ENCODE measurements at regions not wholly inside any gene's neighbourhood (a gene's known extent, or its start where the extent isn't known, plus 50 kb on each side); places are given as distances from the start of the nearest gene placed in this dataset.

GRCh38 chr7:67496589-67496988, 500.0 kb downstream of the TYW1 start:
- no peaks in the 10 kb centered on the region for H3K23me2 ChIP-seq (ENCODE audit: low read depth, low read length)
- H3K56ac ChIP-seq (replicated peaks; ENCODE audit: insufficient read length, low read depth, low read length) = no peak overlapping the region
- no peak overlapping the region for H3K4me3 ChIP-seq (ENCODE audit: extremely low read depth in 1 of 4, insufficient read depth in 2 of 4, low read depth in 3 of 4, low read length in 4 of 4)
- no peak overlapping the region for H4K5ac ChIP-seq (ENCODE audit: insufficient read length, low read depth, low read length)
- ChIA-PET POLR2A (ENCODE audit: partially characterized antibody) (no interaction called here), CTCF (ENCODE audit: partially characterized antibody) (interaction anchor here (0.6 to 1.0 kb wide), 5 partner anchors 9 to 118 kb away, joined by 3 to 4 read pairs (median 3); no protein-coding TSS in a partner anchor)
- H3K79me1 ChIP-seq (ENCODE audit: low read depth, low read length) = no peaks in the 10 kb centered on the region
- no peak overlapping the region for H2BK120ac ChIP-seq (replicated peaks; ENCODE audit: low read depth, low read length)
- no peak overlapping the region for H2BK20ac ChIP-seq (ENCODE audit: low read length)
- FAIRE-seq (no peak), DNase-seq (ENCODE audit: low read depth in 1 of 2, low spot score in 2 of 2) (no peak)
- H4K20me1 ChIP-seq (replicated peaks in 1 of 2; ENCODE audit: control insufficient read depth in 1 of 2, insufficient read depth in 2 of 2, low read length in 2 of 2) = no peaks in the 10 kb centered on the region
- no peak for TF ChIP-seq ATF2 (IDR thresholded peaks at IDR 0.05; ENCODE audit: low read length)
- no peak overlapping the region for H3K4me2 ChIP-seq (ENCODE audit: insufficient read depth in 1 of 2, low read depth in 2 of 2, low read length in 2 of 2)
- no peaks in the 10 kb centered on the region for H3K27me3 ChIP-seq (replicated peaks in 1 of 4; ENCODE audit: control insufficient read depth in 3 of 4, extremely low read depth in 1 of 4, insufficient read depth in 3 of 4, low read length in 3 of 4)
- H3K79me2 ChIP-seq (ENCODE audit: control insufficient read depth in 1 of 2, insufficient read depth in 2 of 2, low read length in 2 of 2) = no peaks in the 10 kb centered on the region
- H3K9me3 ChIP-seq (ENCODE audit: insufficient read depth in 2 of 2, low read depth in 1 of 2, low read length in 1 of 2) = no peaks in the 10 kb centered on the region; a peak in 2 of 4 replicates
- no peak overlapping the region for H3K18ac ChIP-seq (ENCODE audit: extremely low read depth, low read length)
- WGBS, 2 experiments (ENCODE audit: extremely low coverage in 1 of 2, insufficient coverage in 1 of 2, insufficient read length in 1 of 2, insufficient replicate concordance in 2 of 2, low coverage in 1 of 2, low lambda C conversion rate in 2 of 2, missing lambda C conversion rate in 1 of 2) = 92% methylated on average over 7 of the region's 7 CpGs; no CpG with 5 or more reads in 1 of the 2 experiments
- no peak overlapping the region for H3K9ac ChIP-seq (replicated peaks in 1 of 4; ENCODE audit: extremely low read depth in 1 of 4, low read depth in 3 of 4, low read length in 3 of 4)
- H3K4ac ChIP-seq (replicated peaks; ENCODE audit: insufficient read length, low read depth, low read length) = no peak overlapping the region
- no peaks in the 10 kb centered on the region for H3K36me3 ChIP-seq (ENCODE audit: control insufficient read depth in 2 of 4, insufficient read depth in 4 of 4, low read length in 3 of 4)
- H3K23ac ChIP-seq (ENCODE audit: insufficient read length) = no peak overlapping the region
- H4K91ac ChIP-seq (replicated peaks; ENCODE audit: insufficient read length, low read length) = no peak overlapping the region
- no peak overlapping the region for H2AFZ ChIP-seq (ENCODE audit: low read length)
- H2AK5ac ChIP-seq (ENCODE audit: low read depth, low read length) = no peak overlapping the region
- no peak overlapping the region for H3K14ac ChIP-seq (ENCODE audit: insufficient read length)
- no peaks in the 10 kb centered on the region for H3K4me1 ChIP-seq (replicated peaks in 1 of 4; ENCODE audit: control insufficient read depth in 3 of 4, insufficient read depth in 4 of 4, low read length in 3 of 4)
- no peak overlapping the region for H2BK5ac ChIP-seq (ENCODE audit: low read depth, low read length)
- H2BK15ac ChIP-seq (ENCODE audit: low read length) = no peak overlapping the region
- no peak overlapping the region for H2BK12ac ChIP-seq (ENCODE audit: low read depth, low read length)
- no peak overlapping the region for H4K8ac ChIP-seq (ENCODE audit: extremely low read depth, insufficient read depth, low read length)
- H3K27ac ChIP-seq (ENCODE audit: low read depth, low read length) = no peak overlapping the region

Measured in H1 (cell line).